ENCODE measurements at regions not wholly inside any gene's neighbourhood (a gene's known extent, or its start where the extent isn't known, plus 50 kb on each side); places are given as distances from the start of the nearest gene placed in this dataset.

DNA sequence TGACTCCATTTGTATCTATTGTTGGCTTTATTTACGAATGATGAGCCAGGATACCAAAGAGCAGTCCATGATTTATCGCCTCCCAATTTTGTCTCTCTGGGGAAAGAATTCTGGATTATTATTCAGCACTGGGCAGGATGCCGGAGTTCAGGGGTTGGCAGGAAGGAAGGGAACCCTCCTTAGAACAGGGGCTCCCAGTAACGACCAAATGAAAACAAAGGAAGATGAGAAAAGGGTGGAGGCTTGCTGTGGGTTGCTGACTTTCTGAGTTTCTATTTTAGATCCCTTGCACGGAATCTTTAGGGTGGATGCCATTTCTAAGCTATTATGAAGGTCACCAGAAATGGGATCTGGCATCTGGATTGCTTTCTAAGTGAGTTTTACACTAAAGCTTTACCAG, 231.2 kb upstream of the LYPLAL1 start:
- no peak for DNase-seq (ENCODE audit: low read depth)
- TF ChIP-seq, protein P1, sequence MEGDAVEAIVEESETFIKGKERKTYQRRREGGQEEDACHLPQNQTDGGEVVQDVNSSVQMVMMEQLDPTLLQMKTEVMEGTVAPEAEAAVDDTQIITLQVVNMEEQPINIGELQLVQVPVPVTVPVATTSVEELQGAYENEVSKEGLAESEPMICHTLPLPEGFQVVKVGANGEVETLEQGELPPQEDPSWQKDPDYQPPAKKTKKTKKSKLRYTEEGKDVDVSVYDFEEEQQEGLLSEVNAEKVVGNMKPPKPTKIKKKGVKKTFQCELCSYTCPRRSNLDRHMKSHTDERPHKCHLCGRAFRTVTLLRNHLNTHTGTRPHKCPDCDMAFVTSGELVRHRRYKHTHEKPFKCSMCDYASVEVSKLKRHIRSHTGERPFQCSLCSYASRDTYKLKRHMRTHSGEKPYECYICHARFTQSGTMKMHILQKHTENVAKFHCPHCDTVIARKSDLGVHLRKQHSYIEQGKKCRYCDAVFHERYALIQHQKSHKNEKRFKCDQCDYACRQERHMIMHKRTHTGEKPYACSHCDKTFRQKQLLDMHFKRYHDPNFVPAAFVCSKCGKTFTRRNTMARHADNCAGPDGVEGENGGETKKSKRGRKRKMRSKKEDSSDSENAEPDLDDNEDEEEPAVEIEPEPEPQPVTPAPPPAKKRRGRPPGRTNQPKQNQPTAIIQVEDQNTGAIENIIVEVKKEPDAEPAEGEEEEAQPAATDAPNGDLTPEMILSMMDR (conservative IDR thresholded peaks at IDR 0.05; ENCODE audit: low read depth, low read length): no peak
- no peak overlapping the region for H3K4me3 ChIP-seq (ENCODE audit: low read length)

DNA sequence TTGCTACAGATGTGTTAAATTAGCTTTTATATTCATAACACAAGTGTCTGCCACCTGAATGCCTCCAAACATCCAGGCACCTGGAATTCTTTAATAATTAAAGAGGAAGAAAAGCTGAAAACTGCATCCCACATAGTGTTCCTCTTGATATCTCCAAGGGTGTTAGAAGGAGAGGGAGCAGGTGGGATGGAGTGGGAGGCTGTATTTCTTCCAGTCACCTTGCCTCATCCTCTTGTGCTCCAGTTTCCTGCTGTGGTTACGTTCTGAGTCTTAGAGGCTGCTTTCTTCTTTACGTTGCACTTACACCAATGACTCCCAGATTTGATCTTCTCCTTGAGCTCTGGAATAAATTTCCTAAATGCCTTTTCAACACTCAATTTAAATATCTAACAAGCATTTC, 230.3 kb upstream of the LYPLAL1 start:
- no peak overlapping the region for H3K4me3 ChIP-seq (ENCODE audit: low read length)
- no peak for DNase-seq (ENCODE audit: low read depth)
- TF ChIP-seq, protein P1 (conservative IDR thresholded peaks at IDR 0.05; ENCODE audit: low read depth, low read length): no peak

DNA sequence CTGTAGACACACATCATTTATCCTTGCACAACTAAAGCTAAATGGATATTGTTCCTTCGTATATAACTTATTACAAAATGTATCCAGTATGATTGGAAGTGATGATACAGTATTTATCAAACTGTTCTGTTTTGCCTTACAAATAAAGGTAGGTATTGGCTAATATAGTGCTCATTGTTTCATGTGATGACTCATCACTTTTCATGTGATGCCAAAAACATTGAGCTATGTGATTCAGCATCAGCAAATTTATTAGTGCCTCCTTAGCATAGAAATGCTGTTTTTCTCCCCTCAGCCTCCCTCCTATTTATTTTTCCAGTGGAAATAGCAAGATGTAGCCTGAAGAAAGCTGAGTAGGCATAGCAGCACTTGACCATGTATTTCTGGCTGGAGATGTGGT, 228.6 kb upstream of the LYPLAL1 start:
- no peak overlapping the region for H3K4me3 ChIP-seq (ENCODE audit: low read length)
- no peak for DNase-seq (ENCODE audit: low read depth)
- TF ChIP-seq, protein P1 (conservative IDR thresholded peaks at IDR 0.05; ENCODE audit: low read depth, low read length): no peak

DNA sequence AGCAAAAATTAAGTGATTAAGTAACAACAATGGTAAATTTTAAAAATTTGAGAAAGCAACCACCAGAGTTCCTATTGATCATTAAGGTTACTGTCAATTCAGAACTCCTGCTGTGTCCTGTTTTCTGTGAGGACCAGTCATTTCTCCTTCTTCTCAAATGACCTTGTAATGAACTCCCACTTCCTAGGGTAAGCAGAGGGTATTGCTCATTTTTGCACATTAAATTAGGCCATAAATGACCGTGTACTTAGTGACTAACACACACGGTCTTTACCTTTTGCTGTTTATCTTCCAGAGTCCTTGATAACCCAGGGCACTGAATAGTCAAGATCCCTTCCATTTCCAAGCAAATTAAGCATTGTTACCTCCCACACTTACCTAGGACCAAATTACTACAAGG, 227.5 kb upstream of the LYPLAL1 start:
- H3K4me3 ChIP-seq (ENCODE audit: low read length): no peak overlapping the region
- DNase-seq (ENCODE audit: low read depth): no peak
- TF ChIP-seq, protein P1 (conservative IDR thresholded peaks at IDR 0.05; ENCODE audit: low read depth, low read length): no peak

DNA sequence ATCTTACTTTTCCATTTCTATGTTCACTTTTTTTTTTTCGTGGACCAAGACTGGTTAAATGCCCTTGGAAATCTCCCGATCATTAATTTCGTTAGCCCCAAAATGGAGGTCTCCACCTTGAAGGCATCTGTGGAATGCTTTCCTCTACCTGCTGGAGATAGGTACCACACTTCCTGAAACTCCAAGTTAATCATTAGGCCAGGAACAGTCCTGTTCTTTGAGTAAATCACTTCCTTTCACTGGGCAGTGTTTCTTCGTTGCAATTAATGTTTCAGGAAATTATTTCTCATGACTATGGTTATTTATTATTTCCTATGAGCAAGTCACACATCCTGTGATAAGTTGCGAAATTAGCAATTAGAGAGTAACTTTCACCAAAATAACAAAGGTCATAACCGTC, 225.2 kb upstream of the LYPLAL1 start:
- no peak overlapping the region for H3K4me3 ChIP-seq (ENCODE audit: low read length)
- TF ChIP-seq, protein P1 (conservative IDR thresholded peaks at IDR 0.05; ENCODE audit: low read depth, low read length): no peak
- DNase-seq (ENCODE audit: low read depth): no peak

DNA sequence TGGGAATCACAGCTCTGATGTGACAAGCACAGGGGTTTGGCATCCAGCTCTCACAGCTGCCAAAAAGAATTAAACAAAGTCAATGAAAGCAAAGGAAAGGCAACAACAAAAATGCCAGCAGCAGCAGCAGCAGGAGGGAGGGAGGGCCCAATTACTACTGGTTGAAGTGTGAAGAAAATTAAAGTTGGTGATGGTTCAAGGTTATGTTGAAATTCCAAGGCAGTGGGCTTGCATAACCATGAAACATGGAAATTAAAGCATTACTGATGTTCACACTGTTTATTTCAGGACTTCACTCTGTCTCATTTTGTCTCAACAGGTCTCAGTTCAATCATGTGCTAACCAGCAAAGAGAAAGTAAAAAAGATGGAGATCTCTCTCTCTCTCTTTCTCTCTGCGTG, 220.3 kb upstream of the LYPLAL1 start:
- no peak overlapping the region for H3K4me3 ChIP-seq (ENCODE audit: low read length)
- TF ChIP-seq, protein P1 (conservative IDR thresholded peaks at IDR 0.05; ENCODE audit: low read depth, low read length): no peak
- no peak for DNase-seq (ENCODE audit: low read depth)

DNA sequence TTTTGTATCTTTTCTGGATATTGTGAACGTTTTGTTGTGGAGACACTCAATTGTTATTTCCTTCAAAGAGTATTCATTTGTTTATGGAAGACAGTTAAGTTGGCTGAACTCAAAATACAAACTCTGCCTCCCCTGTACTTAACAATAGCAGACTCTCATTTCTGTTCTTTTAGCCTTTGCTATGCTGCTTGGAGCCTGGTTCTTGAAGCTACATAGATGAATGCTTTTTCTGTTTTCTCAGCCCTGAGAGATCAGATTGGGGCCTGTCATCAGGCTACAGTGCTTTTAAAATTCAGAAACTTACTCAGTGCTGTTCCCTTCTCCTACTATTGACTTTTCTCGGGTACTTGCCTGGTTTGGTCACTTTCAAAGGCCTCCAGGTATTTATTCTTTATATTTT, 215.7 kb upstream of the LYPLAL1 start:
- no peak for DNase-seq (ENCODE audit: low read depth)
- no peak overlapping the region for H3K4me3 ChIP-seq (ENCODE audit: low read length)
- TF ChIP-seq, protein P1 (conservative IDR thresholded peaks at IDR 0.05; ENCODE audit: low read depth, low read length): no peak
